ENCODE measurements at regions not wholly inside any gene's neighbourhood (a gene's known extent, or its start where the extent isn't known, plus 50 kb on each side); places are given as distances from the start of the nearest gene placed in this dataset.
A peak's percentile ranks its signal among the peaks of the same experiment; 100 is the strongest.
"Not testable (repeated sequence)": the region's sequence is repeated elsewhere in the genome, so short reads cannot be mapped to it uniquely, and the experiment has no call there.

DNA sequence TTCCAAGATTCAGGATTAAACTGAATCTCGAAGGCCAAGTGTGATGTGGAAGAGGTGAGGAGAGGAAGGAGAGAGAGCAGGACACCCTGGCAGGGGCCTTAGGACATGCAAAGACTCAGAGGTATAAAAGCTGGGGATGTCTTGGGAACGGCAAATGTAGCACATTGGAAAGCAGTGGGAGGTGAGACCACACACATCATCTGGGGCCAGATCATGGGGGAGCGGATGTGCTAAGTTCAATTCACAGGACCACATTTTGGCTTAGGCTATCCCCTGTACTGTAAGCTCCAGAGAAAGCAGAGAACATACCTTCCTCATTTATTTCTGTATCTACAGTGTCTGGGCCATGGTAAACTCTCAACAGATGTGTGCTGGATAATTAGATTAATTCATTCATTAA is 59.5 kb upstream of the MBOAT1 start:
- H3K23ac ChIP-seq (ENCODE audit: low read depth, low read length, poor library complexity): no peak overlapping the region
- no peak overlapping the region for H3K14ac ChIP-seq (ENCODE audit: low read length)
- H2BK5ac ChIP-seq (ENCODE audit: low read length): no peak overlapping the region
- H4K91ac ChIP-seq (ENCODE audit: low read depth, low read length, poor library complexity): no peak overlapping the region
- no peak overlapping the region for H3K4me3 ChIP-seq (ENCODE audit: low read length in 2 of 2)
- H2BK12ac ChIP-seq (ENCODE audit: low read length): no peak overlapping the region
- no peak overlapping the region for H3K27ac ChIP-seq (replicated peaks; ENCODE audit: low read length)
- no peak overlapping the region for H3K18ac ChIP-seq (ENCODE audit: low read length)
- no peak overlapping the region for H3K9ac ChIP-seq (ENCODE audit: low read depth, low read length, poor library complexity)
- no peaks in the 10 kb centered on the region for H3K27me3 ChIP-seq (ENCODE audit: control insufficient read depth in 3 of 3, insufficient read depth in 3 of 3, low read depth in 1 of 3, low read length in 3 of 3)
- no peak overlapping the region for H2BK120ac ChIP-seq (ENCODE audit: low read depth, low read length)
- H3K4me2 ChIP-seq (ENCODE audit: insufficient read depth, low read length, poor library complexity, severe bottlenecking): no peak overlapping the region
- no peaks in the 10 kb centered on the region for H3K79me1 ChIP-seq (ENCODE audit: low read depth, low read length)
- no CpG with 5 or more reads among the region's 3 CpGs for WGBS, 2 donors (ENCODE audit: extremely low coverage in 2 of 2, insufficient read length in 2 of 2, insufficient replicate concordance in 1 of 2)
- H3K9me3 ChIP-seq (replicated peaks in 1 of 2; ENCODE audit: control insufficient read depth in 2 of 2, insufficient read depth in 1 of 2, low read depth in 1 of 2, low read length in 2 of 2): peaks cover 0 to 1% of the 10 kb centered on the region in 2 donors
- H3K36me3 ChIP-seq (replicated peaks in 1 of 2; ENCODE audit: control insufficient read depth in 2 of 2, insufficient read depth in 2 of 2, low read length in 2 of 2): no peaks in the 10 kb centered on the region
- no peak overlapping the region for H3K4ac ChIP-seq (ENCODE audit: low read length)
- H3K4me1 ChIP-seq (ENCODE audit: control insufficient read depth in 2 of 2, insufficient read depth in 1 of 2, low read depth in 1 of 2, low read length in 2 of 2): peaks cover 4 to 12% of the 10 kb centered on the region in 2 donors
- H2BK15ac ChIP-seq (ENCODE audit: low read length): no peak overlapping the region
- H2AK5ac ChIP-seq (ENCODE audit: low read depth, low read length): no peak overlapping the region
- H2AFZ ChIP-seq (ENCODE audit: low read length): peak overlapping the region; percentile 53
- H4K8ac ChIP-seq (ENCODE audit: low read depth, low read length): no peak overlapping the region
- no peak for DNase-seq (ENCODE audit: low spot score)

GRCh38 chr6:20274137-20274536 is 61.9 kb upstream of the MBOAT1 start:
- DNase-seq (ENCODE audit: low spot score): no peak
- H3K4me1 ChIP-seq (ENCODE audit: control insufficient read depth in 2 of 2, insufficient read depth in 1 of 2, low read depth in 1 of 2, low read length in 2 of 2): peaks cover 9 to 28% of the 10 kb centered on the region in 2 donors
- no peak overlapping the region for H2BK5ac ChIP-seq (ENCODE audit: low read length)
- no peak overlapping the region for H3K4ac ChIP-seq (ENCODE audit: low read length)
- H3K9me3 ChIP-seq (replicated peaks in 1 of 2; ENCODE audit: control insufficient read depth in 2 of 2, insufficient read depth in 1 of 2, low read depth in 1 of 2, low read length in 2 of 2): peaks cover 0 to 1% of the 10 kb centered on the region in 2 donors
- H2AFZ ChIP-seq (ENCODE audit: low read length): no peak overlapping the region
- no peak overlapping the region for H3K18ac ChIP-seq (ENCODE audit: low read length)
- H3K27me3 ChIP-seq (ENCODE audit: control insufficient read depth in 3 of 3, insufficient read depth in 3 of 3, low read depth in 1 of 3, low read length in 3 of 3): no peaks in the 10 kb centered on the region
- no peak overlapping the region for H3K23ac ChIP-seq (ENCODE audit: low read depth, low read length, poor library complexity)
- H3K14ac ChIP-seq (ENCODE audit: low read length): no peak overlapping the region
- H3K27ac ChIP-seq (replicated peaks; ENCODE audit: low read length): no peak overlapping the region
- H3K4me3 ChIP-seq (ENCODE audit: low read length in 2 of 2): no peak overlapping the region
- no peak overlapping the region for H3K4me2 ChIP-seq (ENCODE audit: insufficient read depth, low read length, poor library complexity, severe bottlenecking)
- H2BK12ac ChIP-seq (ENCODE audit: low read length): no peak overlapping the region
- H4K91ac ChIP-seq (ENCODE audit: low read depth, low read length, poor library complexity): no peak overlapping the region
- H3K36me3 ChIP-seq (replicated peaks in 1 of 2; ENCODE audit: control insufficient read depth in 2 of 2, insufficient read depth in 2 of 2, low read length in 2 of 2): no peaks in the 10 kb centered on the region
- H2AK5ac ChIP-seq (ENCODE audit: low read depth, low read length): no peak overlapping the region
- H3K9ac ChIP-seq (ENCODE audit: low read depth, low read length, poor library complexity): no peak overlapping the region
- no peak overlapping the region for H4K8ac ChIP-seq (ENCODE audit: low read depth, low read length)
- no peak overlapping the region for H2BK15ac ChIP-seq (ENCODE audit: low read length)
- H2BK120ac ChIP-seq (ENCODE audit: low read depth, low read length): no peak overlapping the region
- WGBS, 2 donors (ENCODE audit: extremely low coverage in 2 of 2, insufficient read length in 2 of 2, insufficient replicate concordance in 1 of 2): no CpG with 5 or more reads among the region's 4 CpGs
- no peaks in the 10 kb centered on the region for H3K79me1 ChIP-seq (ENCODE audit: low read depth, low read length)

- DNase-seq (ENCODE audit: low spot score); H2BK12ac ChIP-seq (ENCODE audit: low read length); H3K9ac ChIP-seq (ENCODE audit: low read depth, low read length, poor library complexity); H2BK5ac ChIP-seq (ENCODE audit: low read length); H3K36me3 ChIP-seq (replicated peaks in 1 of 2; ENCODE audit: control insufficient read depth in 2 of 2, insufficient read depth in 2 of 2, low read length in 2 of 2); H2BK15ac ChIP-seq (ENCODE audit: low read length); H3K4me3 ChIP-seq (ENCODE audit: low read length in 2 of 2); H2AFZ ChIP-seq (ENCODE audit: low read length); H4K8ac ChIP-seq (ENCODE audit: low read depth, low read length); H2AK5ac ChIP-seq (ENCODE audit: low read depth, low read length); H3K14ac ChIP-seq (ENCODE audit: low read length); H3K27me3 ChIP-seq (ENCODE audit: control insufficient read depth in 3 of 3, insufficient read depth in 3 of 3, low read depth in 1 of 3, low read length in 3 of 3); H3K23ac ChIP-seq (ENCODE audit: low read depth, low read length, poor library complexity); H3K9me3 ChIP-seq (replicated peaks in 1 of 2; ENCODE audit: control insufficient read depth in 2 of 2, insufficient read depth in 1 of 2, low read depth in 1 of 2, low read length in 2 of 2); H3K4me2 ChIP-seq (ENCODE audit: insufficient read depth, low read length, poor library complexity, severe bottlenecking); H2BK120ac ChIP-seq (ENCODE audit: low read depth, low read length); H3K4ac ChIP-seq (ENCODE audit: low read length); H3K79me1 ChIP-seq (ENCODE audit: low read depth, low read length); H3K18ac ChIP-seq (ENCODE audit: low read length); H3K27ac ChIP-seq (replicated peaks; ENCODE audit: low read length); H4K91ac ChIP-seq (ENCODE audit: low read depth, low read length, poor library complexity): not testable (repeated sequence)
- WGBS, 2 donors (ENCODE audit: extremely low coverage in 2 of 2, insufficient read length in 2 of 2, insufficient replicate concordance in 1 of 2): no CpG with 5 or more reads among the region's 2 CpGs
- H3K4me1 ChIP-seq (ENCODE audit: control insufficient read depth in 2 of 2, insufficient read depth in 1 of 2, low read depth in 1 of 2, low read length in 2 of 2): peaks cover 8 to 28% of the 10 kb centered on the region in 2 donors
These were observed 63.6 kb upstream of the MBOAT1 start for GRCh38 chr6:20275837-20276236.

- WGBS, 2 donors (ENCODE audit: extremely low coverage in 2 of 2, insufficient read length in 2 of 2, insufficient replicate concordance in 1 of 2): no CpG with 5 or more reads among the region's 6 CpGs
- not testable (repeated sequence) for H3K4me3 ChIP-seq (ENCODE audit: low read length in 2 of 2); DNase-seq (ENCODE audit: low spot score); H2BK120ac ChIP-seq (ENCODE audit: low read depth, low read length); H3K23ac ChIP-seq (ENCODE audit: low read depth, low read length, poor library complexity); H4K91ac ChIP-seq (ENCODE audit: low read depth, low read length, poor library complexity); H3K4ac ChIP-seq (ENCODE audit: low read length); H3K36me3 ChIP-seq (replicated peaks in 1 of 2; ENCODE audit: control insufficient read depth in 2 of 2, insufficient read depth in 2 of 2, low read length in 2 of 2); H3K79me1 ChIP-seq (ENCODE audit: low read depth, low read length); H3K4me2 ChIP-seq (ENCODE audit: insufficient read depth, low read length, poor library complexity, severe bottlenecking); H3K9me3 ChIP-seq (replicated peaks in 1 of 2; ENCODE audit: control insufficient read depth in 2 of 2, insufficient read depth in 1 of 2, low read depth in 1 of 2, low read length in 2 of 2); H3K27ac ChIP-seq (replicated peaks; ENCODE audit: low read length); H2BK12ac ChIP-seq (ENCODE audit: low read length); H3K14ac ChIP-seq (ENCODE audit: low read length); H2AK5ac ChIP-seq (ENCODE audit: low read depth, low read length); H2BK15ac ChIP-seq (ENCODE audit: low read length); H3K9ac ChIP-seq (ENCODE audit: low read depth, low read length, poor library complexity); H3K27me3 ChIP-seq (ENCODE audit: control insufficient read depth in 3 of 3, insufficient read depth in 3 of 3, low read depth in 1 of 3, low read length in 3 of 3); H2BK5ac ChIP-seq (ENCODE audit: low read length); H4K8ac ChIP-seq (ENCODE audit: low read depth, low read length)
- Histone ChIP-seq H3K4me1 (ENCODE audit: control insufficient read depth in 2 of 2, insufficient read depth in 1 of 2, low read depth in 1 of 2, low read length in 2 of 2) (peaks cover 5 to 18% of the 10 kb centered on the region in 2 donors), H3K18ac (ENCODE audit: low read length) (peak overlapping the region; percentile 37), H2AFZ (ENCODE audit: low read length) (peak overlapping the region; percentile 61)
These were observed 65.5 kb upstream of the MBOAT1 start for GRCh38 chr6:20277724-20278123.
